ENCODE measurements at regions not wholly inside any gene's neighbourhood (a gene's known extent, or its start where the extent isn't known, plus 50 kb on each side); places are given as distances from the start of the nearest gene placed in this dataset.

- H3K4me3 ChIP-seq = no peak overlapping the region
- H3K27ac ChIP-seq = no peak overlapping the region
Measured at GRCh38 chr5:167730656-167731055, 560.8 kb upstream of the WWC1 start.

- Histone ChIP-seq H3K27ac (no peak overlapping the region), H3K4me3 (no peak overlapping the region)
Measured at GRCh38 chr5:167731951-167732350, 559.5 kb upstream of the WWC1 start.

GRCh38 chr5:167732499-167732898 lies 558.9 kb upstream of the WWC1 start:
- H3K27ac ChIP-seq = no peak overlapping the region
- H3K4me3 ChIP-seq = no peak overlapping the region

GRCh38 chr5:167736992-167737391 lies 554.5 kb upstream of the WWC1 start:
- no peak overlapping the region for H3K4me3 ChIP-seq

GRCh38 chr5:167743695-167744464 lies 547.6 kb upstream of the WWC1 start:
- H3K27ac ChIP-seq = peak overlapping the region in 2 of 21 experiments; percentile 6 to 33

More at GRCh38 chr5:167736992-167737391, 554.5 kb upstream of the WWC1 start:
- no peak overlapping the region for H3K27ac ChIP-seq

GRCh38 chr5:167745868-167746267 lies 545.6 kb upstream of the WWC1 start:
- no peak overlapping the region for H3K4me3 ChIP-seq
- no peak overlapping the region for H3K27ac ChIP-seq

More at GRCh38 chr5:167743695-167744464, 547.6 kb upstream of the WWC1 start:
- H3K4me3 ChIP-seq = no peak overlapping the region

GRCh38 chr5:167750586-167750985 lies 540.9 kb upstream of the WWC1 start:
- Histone ChIP-seq H3K27ac (no peak overlapping the region), H3K4me3 (no peak overlapping the region)

- Histone ChIP-seq H3K27ac (no peak overlapping the region), H3K4me3 (no peak overlapping the region)
Measured at GRCh38 chr5:167752936-167753335, 538.5 kb upstream of the WWC1 start.

- H3K27ac ChIP-seq = no peak overlapping the region
Measured at GRCh38 chr5:167753725-167754490, 537.5 kb upstream of the WWC1 start.

GRCh38 chr5:167754501-167755021 lies 536.9 kb upstream of the WWC1 start:
- H3K27ac ChIP-seq = peak overlapping the region in 2 of 21 experiments; percentile 21 to 67
- H3K4me3 ChIP-seq = no peak overlapping the region

More at GRCh38 chr5:167753725-167754490, 537.5 kb upstream of the WWC1 start:
- H3K4me3 ChIP-seq = no peak overlapping the region

GRCh38 chr5:167755420-167755819 lies 536.0 kb upstream of the WWC1 start:
- H3K27ac ChIP-seq = peak overlapping the region in 1 of 21 experiments; percentile 67

GRCh38 chr5:167759057-167759821 lies 532.2 kb upstream of the WWC1 start:
- Histone ChIP-seq H3K4me3 (no peak overlapping the region), H3K27ac (peak overlapping the region in 1 of 21 experiments; percentile 22)

More at GRCh38 chr5:167755420-167755819, 536.0 kb upstream of the WWC1 start:
- no peak overlapping the region for H3K4me3 ChIP-seq

- no peak overlapping the region for H3K4me3 ChIP-seq
- peak overlapping the region in 1 of 21 experiments; percentile 57 for H3K27ac ChIP-seq
Measured at GRCh38 chr5:167763772-167764171, 527.7 kb upstream of the WWC1 start.

GRCh38 chr5:167764641-167765289 lies 526.7 kb upstream of the WWC1 start:
- Histone ChIP-seq H3K4me3 (no peak overlapping the region), H3K27ac (peak overlapping the region in 3 of 21 experiments; percentile 2 to 57 (median 16))

GRCh38 chr5:167765352-167765751 lies 526.1 kb upstream of the WWC1 start:
- peak overlapping the region in 1 of 21 experiments; percentile 57 for H3K27ac ChIP-seq
- H3K4me3 ChIP-seq = no peak overlapping the region

- Histone ChIP-seq H3K27ac (no peak overlapping the region), H3K4me3 (no peak overlapping the region)
Measured at GRCh38 chr5:167766957-167767356, 524.5 kb upstream of the WWC1 start.

GRCh38 chr5:167767795-167768194 lies 523.6 kb upstream of the WWC1 start:
- Histone ChIP-seq H3K4me3 (no peak overlapping the region), H3K27ac (peak overlapping the region in 1 of 21 experiments; percentile 32)

- Histone ChIP-seq H3K27ac (no peak overlapping the region), H3K4me3 (no peak overlapping the region)
Measured at GRCh38 chr5:167769846-167770413, 521.5 kb upstream of the WWC1 start.

GRCh38 chr5:167770461-167770860 lies 521.0 kb upstream of the WWC1 start:
- Histone ChIP-seq H3K4me3 (no peak overlapping the region), H3K27ac (peak overlapping the region in 3 of 21 experiments; percentile 4 to 59 (median 6))
